Thyroid gland (tissue), 4 donors: ENCODE measurements at regions not wholly inside any gene's neighbourhood (a gene's known extent, or its start where the extent isn't known, plus 50 kb on each side); places are given as distances from the start of the nearest gene placed in this dataset.

Source experiments
- POLR2A ChIP-seq, 2 donors: fragments of 450-650 bp; IDR thresholded peaks; one replicate each; pipeline ENCODE4 v1.6.1; 2017; ENCODE audit warnings: antibody characterized with exemption in 2 of 2, mild to moderate bottlenecking in 2 of 2, moderate library complexity in 1 of 2
- TF ChIP-seq, protein P1 (sequence below), 6 experiments: fragments of 200-600 bp in 3 of 6; fragments of 450-650 bp in 3 of 6; sonication (generic) in 3 of 6; IDR thresholded peaks; one replicate each; pipeline ENCODE4 v1.5.1; 2016 to 2019; ENCODE audit warnings: antibody characterized with exemption in 6 of 6, mild to moderate bottlenecking in 2 of 6, inconsistent platforms in 1 of 6, moderate library complexity in 1 of 6

DNA sequence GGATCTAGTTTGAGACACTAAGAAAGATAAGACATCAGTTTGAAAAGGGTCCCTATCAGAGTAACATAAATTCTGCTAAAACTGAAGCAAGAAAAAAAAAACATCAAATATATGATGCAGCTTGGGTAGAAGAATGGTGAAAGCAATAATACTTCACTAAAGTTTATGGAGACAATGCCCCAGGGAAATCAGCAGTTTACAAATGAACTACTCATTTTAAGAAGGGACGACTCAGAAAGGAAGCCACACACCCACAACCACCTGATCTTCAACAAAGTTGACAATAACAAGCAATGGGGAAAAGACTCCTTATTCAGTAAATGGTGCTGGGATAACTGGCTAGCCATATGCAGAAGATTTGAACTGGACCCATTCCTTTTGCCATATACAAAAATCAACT lies 143.5 kb downstream of the TPBG start:
- TF ChIP-seq, protein P1, sequence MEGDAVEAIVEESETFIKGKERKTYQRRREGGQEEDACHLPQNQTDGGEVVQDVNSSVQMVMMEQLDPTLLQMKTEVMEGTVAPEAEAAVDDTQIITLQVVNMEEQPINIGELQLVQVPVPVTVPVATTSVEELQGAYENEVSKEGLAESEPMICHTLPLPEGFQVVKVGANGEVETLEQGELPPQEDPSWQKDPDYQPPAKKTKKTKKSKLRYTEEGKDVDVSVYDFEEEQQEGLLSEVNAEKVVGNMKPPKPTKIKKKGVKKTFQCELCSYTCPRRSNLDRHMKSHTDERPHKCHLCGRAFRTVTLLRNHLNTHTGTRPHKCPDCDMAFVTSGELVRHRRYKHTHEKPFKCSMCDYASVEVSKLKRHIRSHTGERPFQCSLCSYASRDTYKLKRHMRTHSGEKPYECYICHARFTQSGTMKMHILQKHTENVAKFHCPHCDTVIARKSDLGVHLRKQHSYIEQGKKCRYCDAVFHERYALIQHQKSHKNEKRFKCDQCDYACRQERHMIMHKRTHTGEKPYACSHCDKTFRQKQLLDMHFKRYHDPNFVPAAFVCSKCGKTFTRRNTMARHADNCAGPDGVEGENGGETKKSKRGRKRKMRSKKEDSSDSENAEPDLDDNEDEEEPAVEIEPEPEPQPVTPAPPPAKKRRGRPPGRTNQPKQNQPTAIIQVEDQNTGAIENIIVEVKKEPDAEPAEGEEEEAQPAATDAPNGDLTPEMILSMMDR (IDR thresholded peaks at IDR 0.05), result no peak
- TF ChIP-seq POLR2A (IDR thresholded peaks at IDR 0.05), result no peak
